Uterus (tissue), 2 donors: ENCODE measurements at regions not wholly inside any gene's neighbourhood (a gene's known extent, or its start where the extent isn't known, plus 50 kb on each side); places are given as distances from the start of the nearest gene placed in this dataset.

ENCODE experiments used
- CTCF ChIP-seq, 4 experiments: fragments of 200-600 bp in 2 of 4; fragments of 450-650 bp in 2 of 4; sonication (generic) in 2 of 4; IDR thresholded peaks; one replicate each; pipeline ENCODE4 v1.5.1; 2016 to 2019; ENCODE audit warnings: antibody characterized with exemption in 4 of 4, mild to moderate bottlenecking in 2 of 4, moderate library complexity in 1 of 4
- POLR2A ChIP-seq, 2 donors: fragments of 450-650 bp; IDR thresholded peaks; one replicate each; pipeline ENCODE4 v1.6.1; 2016; ENCODE audit warnings: antibody characterized with exemption in 2 of 2, mild to moderate bottlenecking in 1 of 2, moderate library complexity in 1 of 2

GRCh38 chr6:141258516-141258915, 874.2 kb upstream of the GJE1 start:
- TF ChIP-seq CTCF (IDR thresholded peaks at IDR 0.05) (no peak), POLR2A (IDR thresholded peaks at IDR 0.05) (no peak)
